Kasumi-1 (cell line): ENCODE measurements at regions not wholly inside any gene's neighbourhood (a gene's known extent, or its start where the extent isn't known, plus 50 kb on each side); places are given as distances from the start of the nearest gene placed in this dataset.
A peak's percentile ranks its signal among the peaks of the same experiment; 100 is the strongest.
"Not testable (repeated sequence)": the region's sequence is repeated elsewhere in the genome, so short reads cannot be mapped to it uniquely, and the experiment has no call there.

ENCODE experiments used
- DNase-seq, 2 experiments: peaks; one replicate each; lab custom pipeline; 2025; lab: John Stamatoyannopoulos, UW

GRCh38 chr2:36163520-36164254 is 191.9 kb upstream of the CRIM1 start:
- no peak for DNase-seq

- DNase-seq = not testable (repeated sequence)
Observed at GRCh38 chr2:36157093-36157492, 198.5 kb upstream of the CRIM1 start.

GRCh38 chr2:36147670-36148390 is 207.7 kb upstream of the CRIM1 start:
- no peak for DNase-seq

- DNase-seq = no peak
Observed at GRCh38 chr2:36146765-36147164, 208.8 kb upstream of the CRIM1 start.

GRCh38 chr2:36140391-36140790 is 215.2 kb upstream of the CRIM1 start:
- DNase-seq = no peak

- DNase-seq = peak; percentile 53 to 66
Observed at GRCh38 chr2:36137612-36138011, 218.0 kb upstream of the CRIM1 start.

GRCh38 chr2:36134281-36134680 is 221.3 kb upstream of the CRIM1 start:
- no peak for DNase-seq

GRCh38 chr2:36128359-36128758 is 227.2 kb upstream of the CRIM1 start:
- no peak for DNase-seq

- DNase-seq = no peak
Observed at GRCh38 chr2:36125702-36126101, 229.9 kb upstream of the CRIM1 start.

- no peak for DNase-seq
Observed at GRCh38 chr2:36123995-36124394, 231.6 kb upstream of the CRIM1 start.

DNA sequence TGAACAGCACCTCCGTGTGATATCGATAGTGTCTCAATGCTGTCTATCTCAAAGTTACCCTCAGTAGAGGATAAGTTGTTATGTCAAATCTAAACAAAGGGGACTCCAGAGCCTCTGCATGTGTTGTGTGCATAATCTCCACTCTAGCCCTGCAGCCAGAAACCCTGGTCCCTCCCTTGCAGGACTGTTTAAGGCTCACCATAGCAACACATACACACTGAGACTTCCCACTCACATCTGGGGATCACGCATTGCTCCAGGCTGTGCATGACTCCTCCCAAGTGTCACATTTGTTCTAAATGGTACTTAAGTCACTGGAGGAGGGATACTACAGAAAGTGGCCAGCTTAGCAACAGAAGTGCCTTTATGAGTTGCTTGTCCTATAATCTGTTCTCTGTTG is 258.6 kb upstream of the CRIM1 start:
- no peak for DNase-seq

GRCh38 chr2:36091844-36092741 is 263.5 kb upstream of the CRIM1 start:
- DNase-seq = not testable (repeated sequence)

- DNase-seq = no peak
Observed at GRCh38 chr2:36088716-36089328, 266.8 kb upstream of the CRIM1 start.

- DNase-seq = no peak
Observed at GRCh38 chr2:36087344-36087743, 268.2 kb upstream of the CRIM1 start.

DNA sequence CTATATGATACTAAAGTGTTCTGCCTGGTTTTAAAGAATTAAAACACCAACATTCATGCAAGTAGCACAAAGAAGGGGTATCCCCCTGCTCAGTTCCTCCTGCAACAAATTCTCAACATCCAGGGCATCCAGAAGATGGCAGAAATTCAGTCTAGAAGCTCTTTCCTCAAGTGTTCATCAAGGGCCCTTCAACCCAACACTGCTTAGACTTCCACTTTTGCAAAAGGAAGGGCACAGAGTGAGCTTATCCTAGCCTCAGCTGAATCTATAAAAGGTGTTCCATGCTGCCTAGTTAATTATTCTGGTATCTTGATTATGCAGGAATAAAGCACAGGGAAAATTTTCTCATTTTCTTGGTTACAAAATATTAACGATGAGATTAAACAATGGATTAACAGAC is 275.8 kb upstream of the CRIM1 start:
- DNase-seq = no peak

GRCh38 chr2:36074008-36074407 is 281.6 kb upstream of the CRIM1 start:
- DNase-seq = no peak

DNA sequence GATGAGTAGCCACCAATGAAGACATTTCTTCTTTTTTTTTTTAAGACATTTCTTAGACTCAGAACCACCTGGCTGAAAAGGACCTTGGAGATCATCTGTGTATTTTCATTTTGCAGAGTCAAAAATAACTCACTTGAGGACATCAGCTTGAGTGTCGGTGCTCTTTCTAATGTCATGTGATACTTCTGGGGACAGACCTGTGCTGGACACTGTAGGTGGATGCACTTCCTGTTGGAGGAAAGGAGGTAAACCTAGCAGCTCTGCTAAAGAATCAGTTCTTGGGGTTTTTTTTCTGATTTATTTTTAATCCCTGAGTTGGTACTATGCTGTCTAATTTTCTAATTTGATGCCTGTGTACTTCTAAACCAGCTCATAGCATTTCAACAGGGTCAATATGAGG is 283.9 kb upstream of the CRIM1 start:
- DNase-seq = no peak

GRCh38 chr2:36069074-36069473 is 286.5 kb upstream of the CRIM1 start:
- no peak for DNase-seq

GRCh38 chr2:36068086-36068485 is 287.5 kb upstream of the CRIM1 start:
- no peak for DNase-seq

- no peak for DNase-seq
Observed at GRCh38 chr2:36060133-36060532, 295.4 kb upstream of the CRIM1 start.

DNA sequence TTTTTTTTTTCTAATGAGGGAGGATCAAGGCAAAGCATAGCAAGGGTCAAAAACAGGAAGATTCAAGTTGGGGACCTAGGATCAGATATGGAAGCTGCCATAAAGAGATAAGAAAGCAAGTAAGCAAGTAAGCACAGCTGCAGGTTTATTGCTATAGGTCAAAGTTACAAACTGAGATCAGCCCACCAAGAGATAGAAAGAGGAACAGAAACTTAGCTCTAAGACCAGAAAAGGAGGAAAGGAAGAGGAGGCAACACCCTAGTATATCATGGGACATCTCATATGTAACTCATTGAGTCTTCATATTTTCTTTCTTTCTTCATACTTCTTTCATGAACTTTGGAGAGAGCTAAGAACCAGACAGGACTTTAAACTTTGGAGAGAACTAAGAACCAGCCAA is 295.9 kb upstream of the CRIM1 start:
- peak in 1 of 2 experiments; percentile 9 for DNase-seq

DNA sequence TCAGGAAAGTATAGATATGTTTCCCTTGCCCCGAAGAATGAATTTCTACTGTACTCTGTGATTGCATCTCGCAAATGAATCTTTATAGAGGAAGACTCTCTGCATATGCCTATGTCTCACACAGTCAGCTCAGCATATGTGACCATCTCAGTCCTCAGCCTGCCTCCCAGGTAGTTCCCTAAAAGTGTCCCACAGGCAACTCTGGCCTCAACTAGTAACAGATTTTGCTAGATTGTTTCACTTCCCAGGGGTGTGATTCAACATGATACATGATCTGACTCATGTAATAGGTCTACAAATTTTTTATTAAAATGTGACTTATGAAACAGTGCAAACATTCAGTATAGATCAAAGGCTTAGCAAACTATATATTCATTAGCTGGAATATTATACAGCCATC is 296.6 kb upstream of the CRIM1 start:
- no peak for DNase-seq
